HCT116 (cell line): ENCODE measurements at regions not wholly inside any gene's neighbourhood (a gene's known extent, or its start where the extent isn't known, plus 50 kb on each side); places are given as distances from the start of the nearest gene placed in this dataset.

ENCODE experiments used
- CBX3 ChIP-seq: IDR thresholded peaks from 2 replicates; pipeline ENCODE4 v1.6.1; 2012; ENCODE audit warnings: low read depth
- CEBPB ChIP-seq: IDR thresholded peaks from 2 replicates; pipeline ENCODE4 v1.6.1; 2012; ENCODE audit warnings: low read depth
- ELF1 ChIP-seq: IDR thresholded peaks from 2 replicates; pipeline ENCODE4 v1.6.1; 2012; ENCODE audit warnings: low read depth, borderline replicate concordance
- EZH2 ChIP-seq: fragments of 200-600 bp; sonication (generic); IDR thresholded peaks from 2 replicates; pipeline ENCODE4 v1.6.1; 2017; ENCODE audit warnings: antibody characterized with exemption, mixed run types
- EZH2phosphoT487 ChIP-seq: fragments of 200-600 bp; IDR thresholded peaks from 2 replicates; pipeline ENCODE4 v1.6.1; 2018; ENCODE audit warnings: antibody characterized with exemption, borderline replicate concordance
- FOSL1 ChIP-seq: IDR thresholded peaks from 2 replicates; pipeline ENCODE4 v1.6.1; 2012; ENCODE audit warnings: low read depth
- POLR2A ChIP-seq: IDR thresholded peaks from 2 replicates; pipeline ENCODE4 v1.7.0; 2011; ENCODE audit warnings: borderline replicate concordance; ENCODE audit not compliant: insufficient read depth, insufficient read length; ENCODE audit errors: extremely low read depth
- POLR2AphosphoS5 ChIP-seq: IDR thresholded peaks from 2 replicates; pipeline ENCODE4 v1.6.1; 2011; ENCODE audit warnings: mild to moderate bottlenecking, low read depth, low read length, moderate library complexity
- RAD21 ChIP-seq: IDR thresholded peaks from 2 replicates; pipeline ENCODE4 v1.6.1; 2012; ENCODE audit warnings: low read depth, mild to moderate bottlenecking
- SRF ChIP-seq: IDR thresholded peaks from 2 replicates; pipeline ENCODE4 v1.6.1; 2012; ENCODE audit warnings: low read depth
- YY1 ChIP-seq: IDR thresholded peaks from 2 replicates; pipeline ENCODE4 v1.6.1; 2011; ENCODE audit warnings: low read length, low read depth, moderate library complexity, mild to moderate bottlenecking; ENCODE audit not compliant: insufficient replicate concordance; ENCODE audit errors: extremely low read depth
- TF ChIP-seq, protein P1 (sequence below), 3 experiments: fragments of 200-600 bp in 1 of 3; sonication (generic) in 1 of 3; IDR thresholded peaks in 2 of 3; conservative IDR thresholded peaks in 1 of 3; 2 replicates each; pipeline ENCODE4 v1.5.1; 2012 to 2017; ENCODE audit warnings: low read depth in 2 of 3, low read length in 2 of 3, antibody characterized with exemption in 1 of 3, borderline replicate concordance in 1 of 3, control low read depth in 1 of 3, mild to moderate bottlenecking in 1 of 3, mixed read lengths in 1 of 3, mixed run types in 1 of 3, moderate library complexity in 1 of 3; ENCODE audit not compliant: insufficient read depth in 1 of 3
- TF ChIP-seq, protein P2 (sequence below): IDR thresholded peaks from 2 replicates; pipeline ENCODE4 v1.6.1; 2012
- TF ChIP-seq, protein P3 (sequence below): IDR thresholded peaks from 2 replicates; pipeline ENCODE4 v1.6.1; 2012

DNA sequence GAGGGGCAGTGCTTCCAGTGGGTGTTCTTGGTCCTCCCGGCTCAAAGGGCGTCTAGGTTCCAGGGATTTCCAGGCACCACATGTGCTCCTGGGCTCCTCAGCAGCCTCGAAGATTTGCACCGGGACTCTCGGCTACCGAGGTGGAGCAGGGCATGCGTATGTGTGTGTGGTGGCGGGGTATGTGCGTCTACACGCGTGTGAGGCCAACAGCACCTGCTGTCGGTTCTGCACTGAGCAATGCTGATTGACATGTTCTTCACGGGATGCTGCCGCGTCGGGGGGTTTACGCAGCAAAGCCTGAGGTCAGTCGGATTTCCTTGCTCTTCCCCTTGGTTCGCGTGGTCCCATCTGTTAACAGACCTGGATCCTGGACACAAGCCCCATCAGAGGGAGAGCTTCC, 119.8 kb downstream of the NDUFA10 start:
- TF ChIP-seq POLR2AphosphoS5 (no peak), POLR2A (no peak), SRF (no peak), EZH2 (no peak), CBX3 (no peak), CEBPB (no peak), RAD21 (no peak), YY1 (no peak), ELF1 (no peak), EZH2phosphoT487 (no peak), FOSL1 (no peak)
- TF ChIP-seq, protein P1, sequence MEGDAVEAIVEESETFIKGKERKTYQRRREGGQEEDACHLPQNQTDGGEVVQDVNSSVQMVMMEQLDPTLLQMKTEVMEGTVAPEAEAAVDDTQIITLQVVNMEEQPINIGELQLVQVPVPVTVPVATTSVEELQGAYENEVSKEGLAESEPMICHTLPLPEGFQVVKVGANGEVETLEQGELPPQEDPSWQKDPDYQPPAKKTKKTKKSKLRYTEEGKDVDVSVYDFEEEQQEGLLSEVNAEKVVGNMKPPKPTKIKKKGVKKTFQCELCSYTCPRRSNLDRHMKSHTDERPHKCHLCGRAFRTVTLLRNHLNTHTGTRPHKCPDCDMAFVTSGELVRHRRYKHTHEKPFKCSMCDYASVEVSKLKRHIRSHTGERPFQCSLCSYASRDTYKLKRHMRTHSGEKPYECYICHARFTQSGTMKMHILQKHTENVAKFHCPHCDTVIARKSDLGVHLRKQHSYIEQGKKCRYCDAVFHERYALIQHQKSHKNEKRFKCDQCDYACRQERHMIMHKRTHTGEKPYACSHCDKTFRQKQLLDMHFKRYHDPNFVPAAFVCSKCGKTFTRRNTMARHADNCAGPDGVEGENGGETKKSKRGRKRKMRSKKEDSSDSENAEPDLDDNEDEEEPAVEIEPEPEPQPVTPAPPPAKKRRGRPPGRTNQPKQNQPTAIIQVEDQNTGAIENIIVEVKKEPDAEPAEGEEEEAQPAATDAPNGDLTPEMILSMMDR (IDR thresholded peaks at IDR 0.05 in 2 of 3, conservative IDR thresholded peaks at IDR 0.05 in 1 of 3; ENCODE audit: borderline replicate concordance in 1 of 3, insufficient read depth in 1 of 3, low read depth in 2 of 3, low read length in 2 of 3) = no peak
- TF ChIP-seq, protein P2, sequence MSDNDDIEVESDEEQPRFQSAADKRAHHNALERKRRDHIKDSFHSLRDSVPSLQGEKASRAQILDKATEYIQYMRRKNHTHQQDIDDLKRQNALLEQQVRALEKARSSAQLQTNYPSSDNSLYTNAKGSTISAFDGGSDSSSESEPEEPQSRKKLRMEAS = no peak
- TF ChIP-seq, protein P3, sequence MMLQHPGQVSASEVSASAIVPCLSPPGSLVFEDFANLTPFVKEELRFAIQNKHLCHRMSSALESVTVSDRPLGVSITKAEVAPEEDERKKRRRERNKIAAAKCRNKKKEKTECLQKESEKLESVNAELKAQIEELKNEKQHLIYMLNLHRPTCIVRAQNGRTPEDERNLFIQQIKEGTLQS = no peak
